ENCODE measurements at regions not wholly inside any gene's neighbourhood (a gene's known extent, or its start where the extent isn't known, plus 50 kb on each side); places are given as distances from the start of the nearest gene placed in this dataset.

DNA sequence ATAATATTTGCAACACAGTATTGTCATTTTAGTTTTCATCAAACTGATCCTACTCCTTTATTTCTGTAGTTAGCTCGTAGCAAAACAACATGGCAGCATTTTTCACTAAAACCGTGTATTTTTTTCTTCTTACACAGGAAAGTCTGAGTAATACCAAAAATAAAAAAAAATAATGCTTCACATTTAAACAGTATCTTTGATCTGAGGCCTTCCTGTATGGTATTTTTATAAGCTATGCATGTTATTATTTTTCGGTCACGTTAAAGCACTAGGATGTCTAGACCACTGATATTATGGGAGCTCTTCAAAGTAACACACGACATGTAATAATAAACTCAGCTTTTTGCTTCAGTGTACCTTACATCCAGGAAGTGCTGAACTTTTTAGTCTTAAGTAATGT, 94.1 kb upstream of the SRD5A3 start:
- Histone ChIP-seq H3K27me3 (ENCODE audit: control insufficient read depth in 4 of 4, insufficient read depth in 4 of 4, low read length in 3 of 4) (no peaks in the 10 kb centered on the region), H3K9ac (ENCODE audit: low read depth in 1 of 2, low read length in 2 of 2) (no peak overlapping the region), H3K4me1 (ENCODE audit: control insufficient read depth in 4 of 4, insufficient read depth in 4 of 4, low read length in 3 of 4) (no peaks in the 10 kb centered on the region), H3K36me3 (ENCODE audit: control insufficient read depth in 4 of 4, insufficient read depth in 3 of 4, low read depth in 1 of 4, low read length in 3 of 4) (no peaks in the 10 kb centered on the region), H3K27ac (ENCODE audit: low read depth in 1 of 2, low read length in 2 of 2) (no peak overlapping the region), H3K9me3 (ENCODE audit: control insufficient read depth in 4 of 4, low read length in 3 of 4) (no peaks in the 10 kb centered on the region), H3K4me3 (ENCODE audit: low read depth in 1 of 3, low read length in 3 of 3) (no peak overlapping the region)
- no peak for TF ChIP-seq NR2F2 (IDR thresholded peaks at IDR 0.05)
- TF ChIP-seq JUND (IDR thresholded peaks at IDR 0.05) = no peak
- TF ChIP-seq HNF4A (conservative IDR thresholded peaks at IDR 0.05) = no peak
- TF ChIP-seq, protein P1, sequence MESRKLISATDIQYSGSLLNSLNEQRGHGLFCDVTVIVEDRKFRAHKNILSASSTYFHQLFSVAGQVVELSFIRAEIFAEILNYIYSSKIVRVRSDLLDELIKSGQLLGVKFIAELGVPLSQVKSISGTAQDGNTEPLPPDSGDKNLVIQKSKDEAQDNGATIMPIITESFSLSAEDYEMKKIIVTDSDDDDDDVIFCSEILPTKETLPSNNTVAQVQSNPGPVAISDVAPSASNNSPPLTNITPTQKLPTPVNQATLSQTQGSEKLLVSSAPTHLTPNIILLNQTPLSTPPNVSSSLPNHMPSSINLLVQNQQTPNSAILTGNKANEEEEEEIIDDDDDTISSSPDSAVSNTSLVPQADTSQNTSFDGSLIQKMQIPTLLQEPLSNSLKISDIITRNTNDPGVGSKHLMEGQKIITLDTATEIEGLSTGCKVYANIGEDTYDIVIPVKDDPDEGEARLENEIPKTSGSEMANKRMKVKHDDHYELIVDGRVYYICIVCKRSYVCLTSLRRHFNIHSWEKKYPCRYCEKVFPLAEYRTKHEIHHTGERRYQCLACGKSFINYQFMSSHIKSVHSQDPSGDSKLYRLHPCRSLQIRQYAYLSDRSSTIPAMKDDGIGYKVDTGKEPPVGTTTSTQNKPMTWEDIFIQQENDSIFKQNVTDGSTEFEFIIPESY (IDR thresholded peaks at IDR 0.05) = no peak
- no peak for TF ChIP-seq GABPA (IDR thresholded peaks at IDR 0.05 in 1 of 2, conservative IDR thresholded peaks at IDR 0.05 in 1 of 2)
- 75% methylated on average over 5 of the region's 5 CpGs for WGBS
- DNase-seq (ENCODE audit: low spot score) = no peak

DNA sequence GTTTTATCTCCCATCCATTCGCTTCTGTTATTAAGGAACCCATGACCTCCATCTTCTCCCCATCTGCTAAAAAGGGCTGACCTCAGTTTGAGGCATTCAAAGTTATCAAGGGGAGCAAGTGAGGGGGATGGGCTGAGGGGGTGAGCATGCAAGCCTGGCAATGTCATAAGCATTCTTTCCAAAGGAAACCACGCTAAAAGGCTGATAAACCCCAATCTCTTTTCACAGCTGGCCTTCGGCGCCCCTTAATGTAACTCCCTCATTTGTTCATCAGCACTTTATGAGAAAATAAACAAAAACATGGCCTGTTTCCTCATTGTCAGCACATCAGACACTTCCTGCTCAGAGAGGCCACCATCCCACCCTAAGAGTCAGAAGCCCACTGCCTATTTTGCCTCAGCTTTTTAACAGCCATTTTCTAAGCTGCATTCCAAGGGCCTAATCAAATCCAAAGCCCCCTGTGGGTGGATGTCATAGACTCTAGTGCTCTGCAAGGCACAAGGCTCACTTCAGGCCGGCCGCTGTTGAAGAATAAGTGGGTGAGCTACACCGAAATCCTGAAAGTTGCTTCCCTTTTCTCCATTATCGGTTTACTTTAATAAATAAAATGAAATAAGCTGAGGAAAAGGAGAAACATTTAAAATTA, 92.0 kb upstream of the SRD5A3 start:
- no peak for DNase-seq (ENCODE audit: low spot score)
- no peak overlapping the region for H3K9ac ChIP-seq (ENCODE audit: low read depth in 1 of 2, low read length in 2 of 2)
- WGBS = 75% methylated on average over 8 of the region's 8 CpGs
- no peaks in the 10 kb centered on the region for H3K36me3 ChIP-seq (ENCODE audit: control insufficient read depth in 4 of 4, insufficient read depth in 3 of 4, low read depth in 1 of 4, low read length in 3 of 4)
- H3K4me3 ChIP-seq (ENCODE audit: low read depth in 1 of 3, low read length in 3 of 3) = no peak overlapping the region
- no peaks in the 10 kb centered on the region for H3K27me3 ChIP-seq (ENCODE audit: control insufficient read depth in 4 of 4, insufficient read depth in 4 of 4, low read length in 3 of 4)
- no peak overlapping the region for H3K27ac ChIP-seq (ENCODE audit: low read depth in 1 of 2, low read length in 2 of 2)
- TF ChIP-seq HNF4A (conservative IDR thresholded peaks at IDR 0.05) (no peak), RXRA (IDR thresholded peaks at IDR 0.05) (no peak), TAF1 (conservative IDR thresholded peaks at IDR 0.05) (no peak), EGR1 (IDR thresholded peaks at IDR 0.05; ENCODE audit: low read depth in 2 of 2) (no peak), HNF4G (IDR thresholded peaks at IDR 0.05) (no peak)
- TF ChIP-seq, protein P2, sequence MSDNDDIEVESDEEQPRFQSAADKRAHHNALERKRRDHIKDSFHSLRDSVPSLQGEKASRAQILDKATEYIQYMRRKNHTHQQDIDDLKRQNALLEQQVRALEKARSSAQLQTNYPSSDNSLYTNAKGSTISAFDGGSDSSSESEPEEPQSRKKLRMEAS (IDR thresholded peaks at IDR 0.05) = no peak
- no peaks in the 10 kb centered on the region for H3K4me1 ChIP-seq (ENCODE audit: control insufficient read depth in 4 of 4, insufficient read depth in 4 of 4, low read length in 3 of 4)
- H3K9me3 ChIP-seq (ENCODE audit: control insufficient read depth in 4 of 4, low read length in 3 of 4) = no peaks in the 10 kb centered on the region

DNA sequence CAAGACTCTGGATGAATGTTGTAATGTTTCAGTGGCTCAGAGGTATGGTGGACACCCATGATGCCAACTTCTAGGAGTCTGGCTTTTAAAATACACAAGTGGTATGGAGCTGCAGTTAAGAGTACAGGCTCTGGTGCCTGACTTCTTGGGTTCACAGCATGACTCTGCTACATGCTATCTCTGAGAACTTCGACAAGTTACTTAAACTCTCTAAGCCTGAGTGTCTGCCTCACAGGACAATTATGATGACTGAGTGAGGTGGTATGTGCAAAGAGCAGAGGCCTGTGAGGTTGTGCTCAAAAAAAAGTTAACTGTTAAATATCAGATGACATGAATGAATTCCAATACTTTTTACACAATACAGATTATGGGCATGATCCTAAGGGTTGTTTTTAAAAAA, 90.9 kb upstream of the SRD5A3 start:
- Histone ChIP-seq H3K27ac (ENCODE audit: low read depth in 1 of 2, low read length in 2 of 2) (no peak overlapping the region), H3K36me3 (ENCODE audit: control insufficient read depth in 4 of 4, insufficient read depth in 3 of 4, low read depth in 1 of 4, low read length in 3 of 4) (no peaks in the 10 kb centered on the region), H3K9me3 (ENCODE audit: control insufficient read depth in 4 of 4, low read length in 3 of 4) (no peaks in the 10 kb centered on the region), H3K27me3 (ENCODE audit: control insufficient read depth in 4 of 4, insufficient read depth in 4 of 4, low read length in 3 of 4) (no peaks in the 10 kb centered on the region), H3K4me3 (ENCODE audit: low read depth in 1 of 3, low read length in 3 of 3) (no peak overlapping the region), H3K4me1 (ENCODE audit: control insufficient read depth in 4 of 4, insufficient read depth in 4 of 4, low read length in 3 of 4) (no peaks in the 10 kb centered on the region), H3K9ac (ENCODE audit: low read depth in 1 of 2, low read length in 2 of 2) (no peak overlapping the region)
- 49% methylated on average over 1 of the region's 1 CpG for WGBS
- DNase-seq (ENCODE audit: low spot score) = no peak
- TF ChIP-seq YY1 (IDR thresholded peaks at IDR 0.05) = no peak
- TF ChIP-seq HNF4A (conservative IDR thresholded peaks at IDR 0.05) = no peak
- TF ChIP-seq RXRA (IDR thresholded peaks at IDR 0.05) = no peak
- TF ChIP-seq HNF4G (IDR thresholded peaks at IDR 0.05) = no peak
- TF ChIP-seq FOXA1 (IDR thresholded peaks at IDR 0.05) = no peak
- no peak for TF ChIP-seq FOXA2 (IDR thresholded peaks at IDR 0.05)
- TF ChIP-seq, protein P3, sequence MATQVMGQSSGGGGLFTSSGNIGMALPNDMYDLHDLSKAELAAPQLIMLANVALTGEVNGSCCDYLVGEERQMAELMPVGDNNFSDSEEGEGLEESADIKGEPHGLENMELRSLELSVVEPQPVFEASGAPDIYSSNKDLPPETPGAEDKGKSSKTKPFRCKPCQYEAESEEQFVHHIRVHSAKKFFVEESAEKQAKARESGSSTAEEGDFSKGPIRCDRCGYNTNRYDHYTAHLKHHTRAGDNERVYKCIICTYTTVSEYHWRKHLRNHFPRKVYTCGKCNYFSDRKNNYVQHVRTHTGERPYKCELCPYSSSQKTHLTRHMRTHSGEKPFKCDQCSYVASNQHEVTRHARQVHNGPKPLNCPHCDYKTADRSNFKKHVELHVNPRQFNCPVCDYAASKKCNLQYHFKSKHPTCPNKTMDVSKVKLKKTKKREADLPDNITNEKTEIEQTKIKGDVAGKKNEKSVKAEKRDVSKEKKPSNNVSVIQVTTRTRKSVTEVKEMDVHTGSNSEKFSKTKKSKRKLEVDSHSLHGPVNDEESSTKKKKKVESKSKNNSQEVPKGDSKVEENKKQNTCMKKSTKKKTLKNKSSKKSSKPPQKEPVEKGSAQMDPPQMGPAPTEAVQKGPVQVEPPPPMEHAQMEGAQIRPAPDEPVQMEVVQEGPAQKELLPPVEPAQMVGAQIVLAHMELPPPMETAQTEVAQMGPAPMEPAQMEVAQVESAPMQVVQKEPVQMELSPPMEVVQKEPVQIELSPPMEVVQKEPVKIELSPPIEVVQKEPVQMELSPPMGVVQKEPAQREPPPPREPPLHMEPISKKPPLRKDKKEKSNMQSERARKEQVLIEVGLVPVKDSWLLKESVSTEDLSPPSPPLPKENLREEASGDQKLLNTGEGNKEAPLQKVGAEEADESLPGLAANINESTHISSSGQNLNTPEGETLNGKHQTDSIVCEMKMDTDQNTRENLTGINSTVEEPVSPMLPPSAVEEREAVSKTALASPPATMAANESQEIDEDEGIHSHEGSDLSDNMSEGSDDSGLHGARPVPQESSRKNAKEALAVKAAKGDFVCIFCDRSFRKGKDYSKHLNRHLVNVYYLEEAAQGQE (IDR thresholded peaks at IDR 0.05) = no peak
- TF ChIP-seq, protein P4, sequence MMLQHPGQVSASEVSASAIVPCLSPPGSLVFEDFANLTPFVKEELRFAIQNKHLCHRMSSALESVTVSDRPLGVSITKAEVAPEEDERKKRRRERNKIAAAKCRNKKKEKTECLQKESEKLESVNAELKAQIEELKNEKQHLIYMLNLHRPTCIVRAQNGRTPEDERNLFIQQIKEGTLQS (IDR thresholded peaks at IDR 0.05) = no peak
- TF ChIP-seq, protein P1 (IDR thresholded peaks at IDR 0.05) = no peak
- TF ChIP-seq, protein P5, sequence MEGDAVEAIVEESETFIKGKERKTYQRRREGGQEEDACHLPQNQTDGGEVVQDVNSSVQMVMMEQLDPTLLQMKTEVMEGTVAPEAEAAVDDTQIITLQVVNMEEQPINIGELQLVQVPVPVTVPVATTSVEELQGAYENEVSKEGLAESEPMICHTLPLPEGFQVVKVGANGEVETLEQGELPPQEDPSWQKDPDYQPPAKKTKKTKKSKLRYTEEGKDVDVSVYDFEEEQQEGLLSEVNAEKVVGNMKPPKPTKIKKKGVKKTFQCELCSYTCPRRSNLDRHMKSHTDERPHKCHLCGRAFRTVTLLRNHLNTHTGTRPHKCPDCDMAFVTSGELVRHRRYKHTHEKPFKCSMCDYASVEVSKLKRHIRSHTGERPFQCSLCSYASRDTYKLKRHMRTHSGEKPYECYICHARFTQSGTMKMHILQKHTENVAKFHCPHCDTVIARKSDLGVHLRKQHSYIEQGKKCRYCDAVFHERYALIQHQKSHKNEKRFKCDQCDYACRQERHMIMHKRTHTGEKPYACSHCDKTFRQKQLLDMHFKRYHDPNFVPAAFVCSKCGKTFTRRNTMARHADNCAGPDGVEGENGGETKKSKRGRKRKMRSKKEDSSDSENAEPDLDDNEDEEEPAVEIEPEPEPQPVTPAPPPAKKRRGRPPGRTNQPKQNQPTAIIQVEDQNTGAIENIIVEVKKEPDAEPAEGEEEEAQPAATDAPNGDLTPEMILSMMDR (IDR thresholded peaks at IDR 0.05; ENCODE audit: low read depth, low read length, missing input control) = no peak
- no peak for TF ChIP-seq EGR1 (IDR thresholded peaks at IDR 0.05; ENCODE audit: low read depth in 2 of 2)
